ENCODE measurements at regions not wholly inside any gene's neighbourhood (a gene's known extent, or its start where the extent isn't known, plus 50 kb on each side); places are given as distances from the start of the nearest gene placed in this dataset.

GRCh38 chr4:3673716-3674478 lies 92.3 kb upstream of the ADRA2C start:
- no peaks in the 10 kb centered on the region for H3K9me3 ChIP-seq
- H3K27me3 ChIP-seq, result peaks cover 0 to 18% (median 18%) of the 10 kb centered on the region in 3 donors
- intact Hi-C loops (cut with DNase I; ENCODE audit: low total_unique reads), result no loop called here
- H3K36me3 ChIP-seq, result no peaks in the 10 kb centered on the region
- DNase-seq (no peak), ATAC-seq (no peak)
- TF ChIP-seq CTCF (IDR thresholded peaks at IDR 0.05 in 4 of 5, conservative IDR thresholded peaks at IDR 0.05 in 1 of 5), result no peak
- TF ChIP-seq POLR2A (IDR thresholded peaks at IDR 0.05), result no peak
- no peaks in the 10 kb centered on the region for H3K4me1 ChIP-seq
- no peak overlapping the region for H3K4me3 ChIP-seq
- in situ Hi-C loops (cut with MboI; ENCODE audit: low sequenced_read_pairs in 4 of 4), result no loop called here
- H3K27ac ChIP-seq, result no peak overlapping the region

- in situ Hi-C loops (cut with MboI; ENCODE audit: low sequenced_read_pairs in 4 of 4) (no loop called here), intact Hi-C loops (cut with DNase I; ENCODE audit: low total_unique reads) (no loop called here)
- no peak overlapping the region for H3K27ac ChIP-seq
- DNase-seq (no peak), ATAC-seq (no peak)
- H3K27me3 ChIP-seq, result peaks cover 0 to 18% (median 18%) of the 10 kb centered on the region in 3 donors
- no peak overlapping the region for H3K4me3 ChIP-seq
- H3K4me1 ChIP-seq, result no peaks in the 10 kb centered on the region
- H3K9me3 ChIP-seq, result no peaks in the 10 kb centered on the region
- TF ChIP-seq CTCF (IDR thresholded peaks at IDR 0.05 in 4 of 5, conservative IDR thresholded peaks at IDR 0.05 in 1 of 5) (no peak), POLR2A (IDR thresholded peaks at IDR 0.05) (no peak)
- no peaks in the 10 kb centered on the region for H3K36me3 ChIP-seq
Measured at GRCh38 chr4:3673176-3673575, 93.0 kb upstream of the ADRA2C start.

- in situ Hi-C loops (cut with MboI; ENCODE audit: low sequenced_read_pairs in 4 of 4) (no loop called here), intact Hi-C loops (cut with DNase I; ENCODE audit: low total_unique reads) (no loop called here)
- no peaks in the 10 kb centered on the region for H3K9me3 ChIP-seq
- no peaks in the 10 kb centered on the region for H3K4me1 ChIP-seq
- no peak for TF ChIP-seq POLR2A (IDR thresholded peaks at IDR 0.05)
- TF ChIP-seq CTCF (IDR thresholded peaks at IDR 0.05 in 4 of 5, conservative IDR thresholded peaks at IDR 0.05 in 1 of 5), result no peak
- no peak overlapping the region for H3K4me3 ChIP-seq
- DNase-seq, result no peak
- H3K27ac ChIP-seq, result no peak overlapping the region
- ATAC-seq, result no peak
- peaks cover 0 to 16% (median 14%) of the 10 kb centered on the region in 3 donors for H3K27me3 ChIP-seq
- H3K36me3 ChIP-seq, result no peaks in the 10 kb centered on the region
Measured at GRCh38 chr4:3672465-3672831, 93.7 kb upstream of the ADRA2C start.

GRCh38 chr4:3671571-3672464 lies 94.4 kb upstream of the ADRA2C start:
- Histone ChIP-seq H3K36me3 (no peaks in the 10 kb centered on the region), H3K27ac (no peak overlapping the region), H3K4me1 (no peaks in the 10 kb centered on the region), H3K9me3 (no peaks in the 10 kb centered on the region), H3K27me3 (peaks cover 0 to 12% (median 8%) of the 10 kb centered on the region in 3 donors), H3K4me3 (no peak overlapping the region)
- TF ChIP-seq POLR2A (IDR thresholded peaks at IDR 0.05) (no peak), CTCF (IDR thresholded peaks at IDR 0.05 in 4 of 5, conservative IDR thresholded peaks at IDR 0.05 in 1 of 5) (no peak)
- intact Hi-C loops (cut with DNase I; ENCODE audit: low total_unique reads) (no loop called here), in situ Hi-C loops (cut with MboI; ENCODE audit: low sequenced_read_pairs in 4 of 4) (no loop called here)
- ATAC-seq, result no peak
- DNase-seq, result no peak

Data from gastrocnemius medialis (tissue), 4 donors.